H9 (cell line): ENCODE measurements at regions not wholly inside any gene's neighbourhood (a gene's known extent, or its start where the extent isn't known, plus 50 kb on each side); places are given as distances from the start of the nearest gene placed in this dataset.

Experiments
- DNase-seq: peaks from one replicate; pipeline ENCODE4 v3.0.0-alpha.2; 2017
- H2AFZ ChIP-seq: one replicate; pipeline ENCODE4 v1.6.1; 2013; ENCODE audit warnings: mild to moderate bottlenecking, low read length, control low read depth, moderate library complexity
- H2AK5ac ChIP-seq: 2 replicates; pipeline ENCODE4 v1.6.1; 2013; ENCODE audit warnings: low read length, control low read depth, mixed read lengths; ENCODE audit not compliant: insufficient read length
- H2BK120ac ChIP-seq: one replicate; pipeline ENCODE4 v1.6.1; 2013; ENCODE audit warnings: low read depth, mild to moderate bottlenecking, low read length, control low read depth, inconsistent platforms; ENCODE audit not compliant: poor library complexity, severe bottlenecking
- H2BK12ac ChIP-seq: 2 replicates; pipeline ENCODE4 v1.6.1; 2013; ENCODE audit warnings: low read length, control low read depth, mixed read lengths, low read depth; ENCODE audit not compliant: insufficient read length
- H2BK15ac ChIP-seq: 2 replicates; pipeline ENCODE4 v1.6.1; 2013; ENCODE audit warnings: low read depth, low read length, control low read depth
- H2BK20ac ChIP-seq: one replicate; pipeline ENCODE4 v1.6.1; 2013; ENCODE audit warnings: low read depth, mild to moderate bottlenecking, low read length, control low read depth, inconsistent platforms; ENCODE audit not compliant: poor library complexity, severe bottlenecking
- H2BK5ac ChIP-seq: 2 replicates; pipeline ENCODE4 v1.6.1; 2013; ENCODE audit warnings: low read length, control low read depth, mixed read lengths; ENCODE audit not compliant: insufficient read length
- H3K14ac ChIP-seq: 2 replicates; pipeline ENCODE4 v1.6.1; 2013; ENCODE audit warnings: low read length, control low read depth; ENCODE audit not compliant: insufficient read depth
- H3K18ac ChIP-seq: 2 replicates; pipeline ENCODE4 v1.6.1; 2013; ENCODE audit warnings: low read depth, mild to moderate bottlenecking, mixed read lengths, low read length, control low read depth; ENCODE audit not compliant: insufficient read length
- H3K23ac ChIP-seq: 2 replicates; pipeline ENCODE4 v1.6.1; 2013; ENCODE audit warnings: low read length, control low read depth, mixed read lengths, low read depth; ENCODE audit not compliant: insufficient read length
- H3K23me2 ChIP-seq: 2 replicates; pipeline ENCODE4 v1.6.1; 2013; ENCODE audit warnings: low read depth, mild to moderate bottlenecking, mixed read lengths, low read length, control low read depth; ENCODE audit not compliant: insufficient read length, poor library complexity, severe bottlenecking
- H3K27ac ChIP-seq: 2 replicates; pipeline ENCODE4 v1.5.1; 2013; ENCODE audit warnings: low read length, control low read depth, mixed read lengths, low read depth; ENCODE audit not compliant: insufficient read length
- H3K27me3 ChIP-seq: 2 replicates; pipeline ENCODE4 v1.6.1; 2013; ENCODE audit warnings: low read length, control low read depth, inconsistent platforms; ENCODE audit not compliant: insufficient read depth
- H3K4ac ChIP-seq: 2 replicates; pipeline ENCODE4 v1.6.1; 2013; ENCODE audit warnings: low read depth, mild to moderate bottlenecking, control low read depth, inconsistent platforms, low read length, moderate library complexity
- H3K4me1 ChIP-seq: 2 replicates; pipeline ENCODE4 v1.6.1; 2013; ENCODE audit warnings: low read length, control low read depth, inconsistent platforms; ENCODE audit not compliant: insufficient read depth
- H3K4me2 ChIP-seq: 2 replicates; pipeline ENCODE4 v1.6.1; 2013; ENCODE audit warnings: low read length, control low read depth, mixed read lengths; ENCODE audit not compliant: insufficient read length, insufficient read depth
- H3K56ac ChIP-seq: 2 replicates; pipeline ENCODE4 v1.6.1; 2013; ENCODE audit warnings: low read depth, mild to moderate bottlenecking, mixed read lengths, low read length, control low read depth; ENCODE audit not compliant: insufficient read length
- H3K79me1 ChIP-seq: 2 replicates; pipeline ENCODE4 v1.6.1; 2013; ENCODE audit warnings: low read depth, mild to moderate bottlenecking, moderate library complexity, low read length, control low read depth, inconsistent platforms; ENCODE audit not compliant: insufficient read depth, poor library complexity, severe bottlenecking
- H3K79me2 ChIP-seq: 2 replicates; pipeline ENCODE4 v1.6.1; 2013; ENCODE audit warnings: low read length, control low read depth, inconsistent platforms; ENCODE audit not compliant: insufficient read depth
- H3K9ac ChIP-seq: 2 replicates; pipeline ENCODE4 v1.6.1; 2013; ENCODE audit warnings: low read length, control low read depth, mixed read lengths; ENCODE audit not compliant: insufficient read length; ENCODE audit errors: extremely low read depth
- H3K9me3 ChIP-seq: one replicate; pipeline ENCODE4 v1.6.1; 2013; ENCODE audit warnings: low read depth, low read length, inconsistent platforms; ENCODE audit not compliant: control insufficient read depth
- H3T11ph ChIP-seq: one replicate; pipeline ENCODE4 v1.6.1; 2013; ENCODE audit warnings: mild to moderate bottlenecking, low read length, control low read depth, inconsistent platforms
- H4K20me1 ChIP-seq: one replicate; pipeline ENCODE4 v1.6.1; 2013; ENCODE audit not compliant: control insufficient read depth, insufficient read length, insufficient read depth
- H4K5ac ChIP-seq: 2 replicates; pipeline ENCODE4 v1.6.1; 2013; ENCODE audit warnings: low read depth, mild to moderate bottlenecking, mixed read lengths, low read length, control low read depth; ENCODE audit not compliant: insufficient read length
- H4K8ac ChIP-seq: replicated peaks from 2 replicates; pipeline ENCODE4 v1.6.1; 2013; ENCODE audit warnings: low read length, control low read depth, mixed read lengths, low read depth; ENCODE audit not compliant: insufficient read length
- H4K91ac ChIP-seq: 2 replicates; pipeline ENCODE4 v1.6.1; 2013; ENCODE audit warnings: low read depth, mild to moderate bottlenecking, moderate library complexity, mixed read lengths, low read length, control low read depth; ENCODE audit not compliant: insufficient read length
- H3K27ac Mint-ChIP-seq, 3 experiments: 2 replicates in 2 of 3; 3 replicates in 1 of 3; pipeline ENCODE4 v1.8.0; 2020 to 2021; ENCODE audit warnings: mixed read lengths in 3 of 3, mild to moderate bottlenecking in 1 of 3, moderate library complexity in 1 of 3
- H3K27me3 Mint-ChIP-seq: 2 replicates; pipeline ENCODE4 v1.8.0; 2021; ENCODE audit warnings: low read depth, mild to moderate bottlenecking, moderate library complexity, mixed read lengths
- H3K36me3 Mint-ChIP-seq, 3 experiments: 2 replicates in 2 of 3; 3 replicates in 1 of 3; pipeline ENCODE4 v1.8.0; 2020 to 2021; ENCODE audit warnings: low read depth in 3 of 3, mixed read lengths in 3 of 3; ENCODE audit not compliant: insufficient read depth in 1 of 3
- H3K4me1 Mint-ChIP-seq, 2 experiments: 2 replicates each; pipeline ENCODE4 v1.8.0; 2020; ENCODE audit warnings: mixed read lengths in 2 of 2
- H3K4me3 Mint-ChIP-seq, 2 experiments: 2 replicates in 1 of 2; 3 replicates in 1 of 2; pipeline ENCODE4 v1.8.0; 2020 to 2021; ENCODE audit warnings: mild to moderate bottlenecking in 2 of 2, mixed read lengths in 2 of 2, moderate library complexity in 1 of 2
- H3K9me3 Mint-ChIP-seq, 2 experiments: 2 replicates in 1 of 2; 3 replicates in 1 of 2; pipeline ENCODE4 v1.8.0; 2020; ENCODE audit warnings: mild to moderate bottlenecking in 2 of 2, mixed read lengths in 2 of 2, moderate library complexity in 1 of 2
- CTCF ChIP-seq: fragments of 200-600 bp; sonication (generic); conservative IDR thresholded peaks from 3 replicates; pipeline ENCODE4 v1.8.0; 2021; ENCODE audit warnings: antibody characterized with exemption, mild to moderate bottlenecking
- WGBS: extraction: QIAGEN DNeasy Blood & Tissue Kit; methylation state at CpG from one replicate; pipeline ENCODE4 v1.1.7; 2013; ENCODE audit warnings: missing lambda C conversion rate, low lambda C conversion rate, mixed read lengths; ENCODE audit not compliant: insufficient read length; ENCODE audit errors: extremely low coverage; 5-methylcytosine and 5-hydroxymethylcytosine counted together

- no peak overlapping the region for H3T11ph ChIP-seq
- H3K27ac ChIP-seq, result no peak overlapping the region
- H3K4me2 ChIP-seq, result no peak overlapping the region
- no peak overlapping the region for H2AK5ac ChIP-seq
- no peak overlapping the region for H2AFZ ChIP-seq
- no peak overlapping the region for H3K9ac ChIP-seq
- H2BK12ac ChIP-seq, result no peak overlapping the region
- H3K18ac ChIP-seq, result no peak overlapping the region
- H3K14ac ChIP-seq, result no peak overlapping the region
- H2BK15ac ChIP-seq, result no peak overlapping the region
- H3K27me3 Mint-ChIP-seq, result no peaks in the 10 kb centered on the region
- H4K5ac ChIP-seq, result no peak overlapping the region
- no peak overlapping the region for H2BK120ac ChIP-seq
- H4K91ac ChIP-seq, result no peak overlapping the region
- no peak overlapping the region for H4K8ac ChIP-seq
- H3K27me3 ChIP-seq, result no peaks in the 10 kb centered on the region
- H3K9me3 ChIP-seq, result no peaks in the 10 kb centered on the region
- no peak for DNase-seq
- H3K4me1 Mint-ChIP-seq, result no peaks in the 10 kb centered on the region
- no peaks in the 10 kb centered on the region for H3K23me2 ChIP-seq
- no peaks in the 10 kb centered on the region for H3K9me3 Mint-ChIP-seq
- no CpG with 5 or more reads among the region's 17 CpGs for WGBS
- no peaks in the 10 kb centered on the region for H3K79me2 ChIP-seq
- no peak overlapping the region for H3K56ac ChIP-seq
- H3K4ac ChIP-seq, result no peak overlapping the region
- no peaks in the 10 kb centered on the region for H4K20me1 ChIP-seq
- no peaks in the 10 kb centered on the region for H3K79me1 ChIP-seq
- H2BK5ac ChIP-seq, result no peak overlapping the region
- TF ChIP-seq CTCF, result no peak
- H3K27ac Mint-ChIP-seq, result no peak overlapping the region; a peak in 1 of 7 replicates
- H3K4me1 ChIP-seq, result no peaks in the 10 kb centered on the region
- no peak overlapping the region for H3K4me3 Mint-ChIP-seq
- no peaks in the 10 kb centered on the region for H3K36me3 Mint-ChIP-seq
- H2BK20ac ChIP-seq, result no peak overlapping the region
- no peak overlapping the region for H3K23ac ChIP-seq
Observed at GRCh38 chr5:41587668-41588067, 77.3 kb upstream of the PLCXD3 start.
